HuH-7 (cell line): ENCODE measurements at regions not wholly inside any gene's neighbourhood (a gene's known extent, or its start where the extent isn't known, plus 50 kb on each side); places are given as distances from the start of the nearest gene placed in this dataset.

ENCODE experiments used
- DNase-seq: peaks from one replicate; pipeline ENCODE4 v3.0.0; 2011; ENCODE audit warnings: low spot score

DNA sequence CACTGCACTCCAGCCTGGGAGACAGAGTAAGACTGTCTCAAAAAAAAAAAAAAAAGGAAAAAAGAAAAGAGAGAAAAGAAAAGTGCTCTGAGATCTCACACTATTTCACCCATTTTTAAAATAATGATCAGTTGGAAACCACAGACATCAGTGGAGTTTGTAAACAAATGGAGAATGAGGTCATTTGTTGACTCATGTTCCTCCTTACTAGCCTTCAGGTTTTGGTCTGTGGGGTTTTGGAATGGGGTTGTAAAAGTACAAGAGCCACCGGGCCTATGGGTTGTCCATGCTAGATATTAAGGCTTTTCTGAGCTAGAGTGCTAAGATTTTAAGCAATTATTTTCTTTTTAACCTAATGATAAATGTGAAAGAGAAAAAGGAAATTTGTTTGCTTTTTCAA lies 104.4 kb upstream of the PRL start:
- DNase-seq: no peak

DNA sequence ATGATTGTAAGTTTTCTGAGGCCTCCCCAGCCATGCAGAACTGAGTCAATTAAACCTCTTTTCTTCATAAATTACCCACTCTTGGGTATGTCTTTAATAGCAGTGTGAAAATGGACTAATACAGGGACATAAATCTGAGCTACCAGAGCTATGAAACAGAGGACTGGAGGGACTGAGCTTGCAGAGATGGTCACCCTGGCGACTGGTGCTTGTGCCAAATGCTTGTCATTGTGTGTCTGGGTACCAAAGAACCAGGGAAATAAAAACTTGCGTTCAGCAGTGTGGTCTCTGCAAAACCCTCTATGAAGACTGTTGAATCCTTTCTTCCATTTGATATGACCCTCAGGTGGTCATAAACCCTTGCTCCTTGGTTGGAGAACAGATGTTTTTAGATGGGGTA lies 105.1 kb upstream of the PRL start:
- no peak for DNase-seq

DNA sequence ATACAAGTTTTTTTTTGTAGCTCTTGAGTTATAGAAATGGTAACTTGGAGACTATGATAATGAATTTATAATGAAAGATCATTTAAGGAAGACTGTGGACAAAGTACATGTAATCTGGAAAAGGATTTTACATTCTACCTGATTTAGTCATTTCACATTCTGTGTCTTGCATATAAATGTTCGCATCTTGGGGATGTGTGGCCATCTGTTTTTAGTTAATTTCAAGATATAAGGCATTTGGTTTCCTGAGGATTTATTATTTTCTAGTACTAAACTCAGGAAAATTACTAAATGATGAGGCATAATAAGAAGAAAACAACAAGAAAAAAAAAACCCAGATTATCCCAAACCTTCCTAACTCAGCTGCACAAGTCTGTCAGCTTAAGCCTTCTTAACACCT lies 112.7 kb upstream of the PRL start:
- no peak for DNase-seq

DNA sequence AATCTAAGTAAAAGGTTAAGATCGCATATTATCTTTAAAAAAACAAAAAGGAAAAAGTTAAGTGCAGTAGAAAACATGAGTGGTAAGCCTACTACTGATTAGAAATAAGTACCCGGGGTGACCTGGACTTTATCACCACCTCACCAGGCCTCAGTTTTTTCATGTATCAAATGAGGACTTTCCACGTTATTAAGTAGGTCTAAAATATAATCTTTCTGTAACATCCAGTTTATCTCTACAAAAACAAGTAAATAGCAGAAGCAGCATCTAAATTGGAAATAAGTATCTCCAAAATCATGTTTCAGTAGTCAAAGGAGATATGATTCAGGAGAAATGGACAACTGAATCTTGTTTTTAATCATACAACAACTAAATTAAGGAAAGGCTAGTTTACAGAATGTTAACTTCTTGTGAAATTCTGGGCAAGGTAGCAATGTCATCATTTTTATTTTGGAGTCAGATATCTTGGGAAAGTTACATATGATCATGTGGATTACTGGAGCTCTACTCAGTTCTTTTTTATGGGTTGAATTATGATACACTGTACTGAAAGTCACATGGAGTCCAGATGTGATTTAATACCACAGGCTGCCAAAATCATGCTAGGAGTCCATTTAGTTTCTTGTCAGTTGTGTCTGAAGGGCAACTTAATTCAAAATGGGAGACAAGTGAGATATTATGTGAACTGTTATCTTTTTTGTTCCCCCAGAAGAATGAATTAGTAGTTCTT lies 114.7 kb upstream of the PRL start:
- no peak for DNase-seq

DNA sequence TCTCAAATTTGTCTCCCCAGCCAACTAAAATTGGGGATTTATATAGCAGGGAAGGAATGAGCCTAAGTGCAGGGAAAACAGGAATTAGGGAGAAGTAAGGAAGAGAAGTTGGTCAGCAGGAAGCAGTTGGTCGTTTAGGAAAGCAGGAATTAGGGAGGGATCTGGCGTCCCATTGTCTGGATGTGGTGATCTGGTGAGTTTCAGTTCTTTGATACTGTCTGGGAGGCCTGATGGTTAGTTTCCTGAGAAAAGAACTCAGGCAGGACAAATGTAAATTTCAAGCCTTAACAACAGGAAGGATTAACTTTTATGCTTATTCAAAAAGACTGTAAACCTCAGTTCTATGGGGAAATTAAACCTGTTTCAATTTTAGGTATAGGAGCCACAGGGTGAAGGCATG lies 116.2 kb upstream of the PRL start:
- DNase-seq: no peak

DNA sequence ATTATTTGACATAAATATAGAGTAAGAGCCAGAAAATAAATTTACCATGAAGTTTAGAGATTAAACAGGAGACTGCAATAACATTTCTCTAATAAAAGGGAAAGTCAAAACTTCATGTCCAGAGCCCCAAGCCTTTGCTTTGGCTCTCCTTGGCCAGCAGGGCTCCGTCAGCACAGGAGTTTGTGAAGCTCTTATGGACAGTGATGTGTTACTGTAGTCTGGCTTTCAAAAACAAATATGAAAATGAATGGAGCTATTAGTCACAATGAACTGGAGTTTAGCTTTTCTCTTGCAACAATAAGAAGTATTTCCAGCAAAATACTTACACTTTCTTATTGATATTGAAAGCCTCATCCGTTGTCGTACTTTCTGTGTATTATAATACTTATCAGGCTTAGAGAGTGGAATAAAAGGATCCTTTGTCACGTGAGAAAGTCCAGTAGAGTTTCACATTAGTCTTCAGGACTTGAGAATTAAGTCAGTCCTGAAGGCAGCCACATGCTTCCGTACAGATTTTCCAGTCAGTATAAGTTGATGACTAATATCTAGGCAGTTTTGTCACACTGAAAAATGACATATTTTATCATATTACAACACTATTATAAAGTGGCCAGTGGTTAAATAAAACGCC lies 117.0 kb upstream of the PRL start:
- no peak for DNase-seq

DNA sequence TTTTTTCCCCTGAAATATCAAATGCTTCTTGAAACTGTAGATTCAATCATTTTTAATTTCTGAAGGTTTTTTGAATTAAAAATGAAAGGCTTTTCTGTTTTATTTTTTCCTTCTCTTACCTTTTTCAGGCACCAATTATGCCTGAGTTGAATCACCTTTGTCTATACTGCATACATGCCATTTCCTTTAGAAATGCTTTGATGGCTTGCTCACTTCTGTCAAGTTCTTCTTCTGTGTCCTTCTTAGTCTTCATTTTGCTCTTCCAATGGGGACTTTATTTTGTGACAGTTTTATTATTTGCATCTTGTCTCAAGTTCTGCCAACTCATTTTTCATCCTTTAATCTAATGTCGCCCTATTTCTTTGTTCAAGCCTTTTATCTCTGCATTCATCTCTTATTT lies 121.9 kb upstream of the PRL start:
- no peak for DNase-seq

DNA sequence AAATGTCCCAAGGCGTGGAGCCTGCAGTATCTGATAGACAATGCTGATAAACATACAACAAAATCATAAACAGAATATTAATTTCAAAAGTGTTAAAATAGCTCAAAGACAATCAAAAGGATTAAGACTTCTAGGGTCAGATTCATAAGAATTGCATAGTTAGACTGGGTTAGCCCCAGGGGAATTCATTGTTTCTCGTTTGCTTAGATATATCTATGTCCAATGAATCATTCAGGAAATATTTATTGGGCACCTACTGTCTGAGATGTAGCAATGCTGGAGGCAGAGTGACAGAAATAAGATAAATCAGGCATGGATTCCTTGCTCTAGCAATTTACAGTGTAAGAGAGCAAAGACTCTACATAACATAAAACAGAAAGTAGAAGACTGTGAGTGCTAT lies 124.4 kb upstream of the PRL start:
- DNase-seq: no peak

DNA sequence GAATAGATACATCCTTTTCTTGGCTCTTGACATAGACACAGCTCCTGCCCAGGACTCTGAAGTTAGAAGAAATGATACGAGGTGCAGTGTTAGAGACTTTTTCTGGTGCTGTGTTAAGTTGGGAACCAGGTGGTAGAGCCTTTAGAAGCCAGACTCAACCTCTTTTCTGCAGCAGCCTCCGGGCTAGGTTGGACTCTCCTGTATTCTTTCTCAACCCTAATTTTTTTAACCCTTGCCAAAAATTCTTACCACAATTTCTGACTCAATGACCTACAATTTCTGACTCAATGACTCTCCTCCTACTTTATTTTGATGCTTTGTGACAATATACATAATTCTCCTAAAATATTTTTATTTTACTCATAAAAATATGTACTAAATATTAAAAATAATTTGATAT lies 127.4 kb upstream of the PRL start:
- no peak for DNase-seq

DNA sequence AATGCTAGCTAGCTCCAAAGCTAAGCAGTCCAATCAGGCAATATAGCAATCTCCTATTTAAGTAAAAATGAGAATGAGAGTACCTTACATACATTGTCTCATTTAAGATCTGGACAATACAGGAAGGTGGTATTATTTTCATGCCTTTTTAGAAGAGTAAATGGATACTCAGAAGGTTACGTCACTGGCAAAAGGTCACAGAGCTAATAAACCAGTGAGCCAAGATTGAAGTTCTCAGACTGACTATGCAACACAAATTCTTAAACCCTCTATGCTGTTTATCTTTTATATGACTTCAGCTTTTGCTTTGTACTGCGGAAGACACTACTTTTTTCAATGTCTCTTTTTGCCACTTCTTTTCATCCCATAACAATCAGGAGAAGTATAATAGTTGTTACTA lies 135.2 kb upstream of the PRL start:
- DNase-seq: no peak

DNA sequence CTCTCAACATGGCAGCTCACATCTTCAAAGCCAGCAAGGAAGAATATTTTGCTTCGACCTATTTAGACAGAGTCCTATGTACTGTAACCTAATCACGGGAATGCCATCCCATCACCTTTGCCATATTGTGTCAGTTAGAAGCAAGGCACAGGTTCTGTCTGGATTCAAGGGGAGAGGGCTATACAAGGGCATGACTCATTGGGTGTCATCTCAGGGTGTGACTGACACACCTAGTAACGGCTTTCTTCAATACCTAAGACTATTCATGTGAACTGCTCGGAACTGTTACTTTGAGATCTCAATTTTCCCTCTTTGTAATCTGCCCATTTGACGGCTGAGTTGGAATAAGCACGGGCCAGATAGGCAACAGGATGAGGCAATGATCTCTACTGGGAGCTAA lies 135.6 kb upstream of the HDGFL1 start:
- no peak for DNase-seq

DNA sequence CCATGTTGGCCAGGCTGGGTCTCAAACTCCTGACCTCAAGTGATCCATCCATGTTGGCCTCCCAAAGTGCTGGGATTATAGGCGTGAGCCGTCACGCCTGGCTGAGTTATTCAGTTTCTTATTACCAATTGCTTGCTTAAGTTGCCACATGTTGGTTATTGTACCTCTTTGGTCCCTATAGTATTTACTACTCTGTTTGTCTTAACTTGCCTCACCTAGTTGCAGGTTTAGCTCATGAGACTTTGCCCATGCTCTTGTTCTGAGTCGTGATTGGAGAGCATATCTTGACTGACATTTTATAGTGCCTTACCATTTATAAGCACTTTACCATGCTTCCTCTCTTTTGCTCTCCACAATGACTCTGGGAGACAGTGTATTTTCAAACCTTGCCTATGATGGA lies 134.2 kb upstream of the HDGFL1 start:
- no peak for DNase-seq

DNA sequence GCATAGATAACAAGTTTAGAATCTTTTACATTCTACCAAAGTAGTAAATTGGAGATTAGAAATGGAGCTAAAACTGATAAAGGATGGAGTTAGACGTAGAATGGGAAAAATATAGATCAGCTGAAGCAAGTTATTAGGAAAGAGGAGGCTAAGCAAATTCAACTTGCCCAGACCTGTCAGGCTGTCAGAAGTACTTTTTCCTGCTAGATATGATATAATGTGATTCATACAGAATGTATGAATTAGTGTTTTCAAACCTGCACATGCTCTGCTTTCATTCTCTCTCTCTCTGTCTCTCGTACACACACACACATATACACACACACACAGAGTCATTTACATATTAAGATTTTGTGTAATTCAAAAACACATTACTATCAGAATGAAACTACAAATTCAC lies 133.2 kb upstream of the HDGFL1 start:
- DNase-seq: no peak

DNA sequence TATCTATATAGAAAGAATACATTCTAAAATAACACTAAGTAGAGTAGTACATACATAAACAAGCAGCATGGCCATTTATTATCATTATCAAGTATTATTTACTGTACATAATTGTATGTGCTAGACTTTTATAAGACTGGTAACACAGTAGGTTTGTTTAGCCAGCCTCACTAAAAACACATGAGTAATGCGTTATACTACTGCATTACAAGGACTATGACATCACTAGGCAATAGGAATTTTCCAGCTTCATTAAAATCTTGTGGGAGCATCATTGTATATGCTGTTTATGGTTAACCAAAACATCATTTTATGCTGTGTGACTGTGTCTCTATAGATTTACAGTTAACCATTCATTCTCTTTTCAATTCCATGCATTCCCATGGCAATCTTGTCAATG lies 131.7 kb upstream of the HDGFL1 start:
- DNase-seq: no peak

DNA sequence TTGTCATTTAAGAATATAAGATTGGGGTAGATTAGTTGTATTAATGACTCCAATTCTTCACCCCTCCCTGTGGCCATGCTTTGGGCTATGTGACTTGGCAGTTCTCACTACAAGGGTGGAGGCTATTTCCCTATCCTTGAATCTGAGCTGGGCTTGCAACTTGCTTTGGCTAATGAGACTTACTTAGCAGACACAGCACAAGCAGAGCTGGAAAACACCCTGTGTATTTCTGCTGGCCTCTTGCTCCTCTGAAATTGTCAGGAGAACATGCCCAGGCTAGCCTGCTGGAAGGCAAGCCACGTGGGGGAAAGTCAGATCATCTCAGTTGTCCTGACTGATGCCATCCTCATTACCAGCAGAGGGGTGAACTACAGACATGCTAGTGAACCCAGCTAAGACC lies 126.5 kb upstream of the HDGFL1 start:
- no peak for DNase-seq

DNA sequence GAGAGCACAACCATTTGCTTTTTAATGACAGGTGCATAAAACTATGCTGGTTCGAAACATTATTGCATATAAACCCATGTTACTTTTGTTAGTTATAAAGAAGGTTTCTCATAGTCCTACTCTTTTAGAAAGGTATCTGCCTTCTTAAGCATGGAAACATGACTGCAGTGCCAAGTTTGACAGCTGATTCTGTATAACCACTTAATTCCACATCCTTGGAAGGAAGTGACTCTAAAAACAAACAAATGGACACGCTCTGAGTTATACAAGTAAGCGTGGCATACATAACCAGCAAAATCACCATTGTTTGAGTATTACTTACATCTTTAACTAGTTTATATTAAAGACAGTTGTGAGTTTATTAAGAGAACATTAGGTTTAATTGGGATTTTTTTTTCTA lies 125.0 kb upstream of the HDGFL1 start:
- no peak for DNase-seq

DNA sequence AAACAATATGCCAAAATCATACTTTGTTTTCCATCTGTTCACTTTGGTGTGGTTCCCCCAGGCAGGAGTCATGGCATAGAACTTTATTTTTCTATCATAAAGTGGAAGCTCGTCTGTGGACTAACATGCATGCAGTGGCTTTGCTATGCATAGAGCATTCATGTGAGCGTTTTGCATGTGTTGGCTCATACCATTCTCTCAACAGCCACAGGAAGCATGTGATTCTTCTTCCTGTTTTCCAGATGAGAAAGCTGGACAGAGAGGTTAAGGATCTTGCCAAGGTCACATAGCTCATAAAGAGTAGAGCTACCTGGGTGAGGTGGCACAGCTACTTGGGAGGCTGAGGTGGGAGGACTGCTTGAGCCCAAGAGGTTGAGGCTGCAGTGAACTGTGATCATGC lies 123.4 kb upstream of the HDGFL1 start:
- DNase-seq: no peak

DNA sequence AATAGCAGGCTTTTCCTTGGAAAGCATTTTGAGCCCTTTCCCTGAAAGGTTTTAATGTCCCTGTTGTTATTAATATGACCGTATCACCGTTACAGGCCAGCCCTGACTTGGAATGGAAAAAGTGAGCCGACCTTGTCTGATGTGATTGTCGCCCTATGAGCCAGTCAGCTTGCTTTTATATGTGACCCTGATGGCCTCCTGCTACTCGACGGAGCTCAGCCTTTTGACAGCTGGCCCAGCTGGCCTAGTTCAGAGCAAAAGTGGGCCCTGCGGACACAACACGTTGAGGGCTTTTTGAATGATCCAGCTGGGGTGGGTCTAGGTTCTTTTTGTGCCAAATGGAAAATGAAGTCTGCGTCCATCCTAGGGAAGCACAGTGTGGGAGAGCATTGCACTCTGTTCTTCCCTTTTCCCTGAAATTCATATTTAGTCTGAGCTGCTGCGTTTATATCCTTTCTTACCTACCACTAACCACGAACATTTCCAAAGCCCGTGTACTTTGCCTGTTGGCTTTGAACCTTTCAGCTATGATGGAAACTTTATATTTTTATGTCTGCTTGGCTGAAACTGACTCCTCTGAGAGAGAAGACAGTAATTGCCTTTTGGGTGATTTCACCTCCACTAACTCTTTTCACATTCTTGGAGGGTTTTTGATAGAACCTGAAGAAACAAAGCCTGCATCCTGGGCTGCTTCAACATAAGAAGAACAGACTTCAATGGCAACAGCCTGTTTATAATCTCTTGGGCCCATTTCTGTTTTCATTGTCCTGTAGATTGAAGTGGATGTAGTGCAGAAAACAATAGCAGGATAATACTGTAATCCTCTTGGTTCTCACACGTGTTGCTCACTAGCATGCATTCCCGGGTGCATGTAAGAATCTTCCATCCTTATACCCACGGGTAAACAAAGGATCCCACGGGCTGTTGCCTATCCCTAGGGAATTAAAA lies 121.8 kb upstream of the HDGFL1 start:
- no peak for DNase-seq

DNA sequence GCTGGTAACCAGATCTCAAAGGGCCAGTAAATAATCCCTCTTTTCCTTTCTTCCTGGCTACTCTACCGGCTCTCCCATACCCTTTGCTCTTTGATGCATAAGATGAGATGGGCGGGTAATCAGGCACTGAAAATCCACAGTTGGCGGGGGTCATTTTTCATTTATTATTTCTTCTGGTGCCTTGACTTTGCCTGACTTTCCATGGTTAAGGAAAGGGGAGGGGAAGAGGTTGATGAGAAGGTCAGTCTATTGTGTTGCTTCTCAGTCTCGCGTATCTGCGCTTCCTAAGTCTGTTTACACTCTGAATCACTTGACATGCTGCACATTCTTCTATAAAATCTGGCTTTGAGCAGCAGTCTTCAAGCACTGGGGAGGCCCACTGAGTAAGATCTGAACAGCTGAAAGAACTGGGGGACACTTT lies 121.1 kb upstream of the HDGFL1 start:
- no peak for DNase-seq

DNA sequence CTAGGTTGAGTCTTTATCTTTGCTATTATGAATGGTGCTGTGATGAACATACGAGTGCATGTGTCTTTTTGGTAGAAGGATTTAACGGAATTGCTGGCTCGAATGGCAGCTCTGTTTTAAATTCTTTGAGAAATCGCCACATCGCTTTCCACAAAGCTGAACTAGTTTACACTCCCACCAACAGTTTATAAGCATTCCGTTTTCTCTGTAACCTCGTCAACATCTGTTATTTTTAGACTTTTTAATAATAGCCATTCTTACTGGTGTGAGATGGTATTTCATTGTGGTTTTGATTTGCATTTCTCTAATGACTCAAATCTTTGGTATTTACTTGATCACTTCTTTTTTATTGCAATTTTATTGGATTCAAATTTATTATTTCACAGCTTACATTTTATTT lies 117.4 kb upstream of the HDGFL1 start:
- no peak for DNase-seq

DNA sequence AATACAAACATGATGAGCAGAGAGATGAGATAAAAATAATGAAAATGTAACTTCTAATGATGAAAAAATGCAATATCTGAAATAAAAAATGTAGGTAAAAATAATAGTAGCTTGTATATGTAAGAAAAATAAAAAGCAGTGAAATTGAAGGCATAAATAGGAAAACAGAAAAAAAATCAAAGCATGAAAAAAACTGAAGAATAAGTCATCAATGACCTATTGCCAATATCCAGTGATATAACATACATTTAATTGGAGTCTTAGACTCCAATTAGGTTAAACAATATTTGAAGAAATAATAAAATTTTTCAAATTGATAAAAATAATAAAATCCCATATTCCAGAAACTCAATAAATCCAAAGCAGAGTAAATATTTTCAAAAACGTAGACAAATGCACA lies 114.0 kb upstream of the HDGFL1 start:
- no peak for DNase-seq

DNA sequence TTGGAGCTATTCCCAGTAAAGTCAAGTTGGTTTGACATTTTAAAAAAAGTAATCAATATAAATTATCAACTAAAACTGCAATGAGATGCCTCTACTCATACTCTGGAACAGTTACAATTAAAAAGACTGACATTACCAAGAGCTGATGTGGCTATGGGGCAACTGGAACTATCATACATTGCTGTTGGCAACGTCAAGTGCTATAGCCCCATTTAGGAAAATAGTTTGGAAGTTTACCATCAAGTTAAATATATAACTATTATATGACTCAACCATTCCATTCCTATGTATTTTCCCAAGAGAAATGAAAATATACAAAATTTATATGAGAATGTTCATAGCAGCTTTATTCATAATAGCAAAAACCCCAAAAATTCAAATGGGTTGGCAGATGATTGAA lies 111.4 kb upstream of the HDGFL1 start:
- DNase-seq: no peak

DNA sequence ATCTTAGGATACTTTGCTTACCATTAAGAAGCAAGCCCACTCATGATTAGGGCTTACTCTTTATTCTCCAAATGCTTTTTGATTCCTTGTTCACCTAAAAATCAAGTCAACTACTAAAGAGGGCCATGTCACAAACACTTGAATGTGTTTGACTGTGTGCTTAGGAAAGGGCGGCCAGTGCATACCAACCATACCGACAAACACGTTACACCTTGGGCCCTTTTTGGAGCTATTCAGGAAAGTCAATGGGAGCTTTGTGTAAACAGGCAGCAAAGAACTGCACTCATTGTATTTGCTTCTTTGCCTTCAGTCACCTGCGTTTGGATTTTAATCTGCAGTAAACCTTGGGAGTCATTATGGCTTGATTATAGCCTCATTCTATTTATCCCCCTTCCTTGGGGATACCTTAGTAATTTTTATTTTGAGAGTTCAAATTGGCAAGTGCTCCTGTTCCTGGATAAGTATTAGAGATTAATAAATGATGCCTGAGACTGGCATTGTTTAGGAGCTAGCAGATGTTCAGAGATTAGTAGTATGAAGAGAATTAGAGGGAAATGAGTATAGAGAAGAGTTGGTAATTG lies 102.6 kb upstream of the HDGFL1 start:
- peak; percentile 1 for DNase-seq
